Stimulated activated CD4-positive, alpha-beta T cell treated with anti-CD3 and anti-CD28 coated beads, Interleukin-12 subunit alpha, Interleukin-12 subunit beta, amount 100 ng/mL, for 4 hours (primary cell): ENCODE measurements at regions not wholly inside any gene's neighbourhood (a gene's known extent, or its start where the extent isn't known, plus 50 kb on each side); places are given as distances from the start of the nearest gene placed in this dataset.
"Not testable (repeated sequence)": the region's sequence is repeated elsewhere in the genome, so short reads cannot be mapped to it uniquely, and the experiment has no call there.

ENCODE experiments used
- DNase-seq: peaks from one replicate; pipeline ENCODE4 v3.0.0-alpha.2; 2020

GRCh38 chr10:106378251-106378650 lies 786.3 kb downstream of the SORCS1 start:
- DNase-seq = no peak

- no peak for DNase-seq
These were observed 793.8 kb downstream of the SORCS1 start for GRCh38 chr10:106370751-106371150.

DNA sequence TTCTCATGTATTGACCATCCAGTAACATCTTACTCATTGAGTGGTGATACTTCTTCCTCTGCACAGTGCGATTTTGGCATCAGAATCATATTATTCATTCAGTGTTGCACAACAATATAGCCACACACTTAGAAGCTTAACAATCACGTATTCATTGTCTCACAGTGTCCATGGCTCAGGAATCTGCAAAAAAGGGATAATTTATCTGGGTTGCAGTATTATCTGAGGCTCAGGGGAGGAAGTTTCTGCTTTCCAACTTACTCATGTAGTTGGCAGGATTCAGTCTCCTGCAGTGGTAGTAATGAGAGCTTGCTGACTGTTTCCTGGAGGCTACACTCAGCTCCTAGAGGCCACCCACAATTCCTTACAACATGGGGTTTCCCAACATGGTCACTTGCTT lies 803.6 kb downstream of the SORCS1 start:
- DNase-seq = no peak

DNA sequence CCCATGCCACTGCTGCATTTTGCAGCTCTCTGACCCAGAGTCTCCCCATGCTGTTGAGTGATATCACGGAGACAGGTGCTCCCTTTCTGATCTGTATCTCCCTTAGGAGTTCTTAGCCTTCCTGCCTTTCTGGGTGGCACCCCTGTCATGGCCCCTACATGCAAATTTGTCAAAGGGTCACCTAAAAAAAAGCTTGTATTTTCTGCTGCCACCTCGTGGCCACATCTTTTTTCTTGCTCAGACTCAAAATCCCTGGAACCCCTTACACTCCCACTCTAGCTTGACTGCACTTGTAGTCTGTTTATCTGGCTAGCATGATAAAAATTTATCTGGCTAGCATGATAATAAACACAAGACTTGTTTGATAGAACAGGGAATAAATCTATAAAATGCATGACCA lies 809.1 kb downstream of the SORCS1 start:
- DNase-seq = no peak

- no peak for DNase-seq
These were observed 815.6 kb downstream of the SORCS1 start for GRCh38 chr10:106348933-106349332.

DNA sequence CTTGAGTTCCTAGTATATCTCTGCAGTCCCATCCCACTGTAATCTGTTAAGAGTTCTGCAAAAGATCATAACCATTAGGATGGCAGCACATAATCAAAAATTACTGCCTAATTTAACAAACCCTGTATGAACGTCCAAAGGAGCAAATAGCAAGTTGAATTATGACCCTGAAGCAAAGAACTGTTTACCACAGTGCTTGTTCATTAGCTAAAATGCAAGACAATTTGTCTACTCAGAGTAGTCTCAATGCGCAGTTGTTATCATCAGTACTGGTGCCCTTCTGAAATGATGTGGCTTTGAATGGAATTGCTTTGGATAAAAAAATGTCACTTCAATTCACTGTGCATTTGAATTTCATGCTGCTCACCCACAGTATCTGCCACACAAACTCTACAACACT lies 817.0 kb downstream of the SORCS1 start:
- DNase-seq = no peak

DNA sequence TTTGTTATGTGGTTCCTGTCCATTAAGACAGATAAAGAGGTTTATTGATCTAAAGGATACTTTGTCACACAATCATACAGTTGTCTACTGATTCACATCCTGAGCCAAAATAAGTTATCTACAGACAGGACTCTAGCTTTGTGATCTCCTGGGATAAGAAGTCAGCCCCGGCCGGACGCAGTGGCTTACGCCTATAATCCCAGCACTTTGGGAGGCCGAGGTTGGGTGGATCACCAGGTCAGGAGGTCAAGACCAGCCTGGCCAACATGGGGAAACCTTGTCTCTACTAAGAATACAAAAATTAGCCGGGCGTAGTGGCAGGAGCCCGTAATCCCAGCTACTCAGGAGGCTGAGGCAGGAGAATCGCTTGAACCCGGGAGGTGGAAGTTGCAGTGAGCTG lies 821.0 kb downstream of the SORCS1 start:
- DNase-seq = not testable (repeated sequence)

GRCh38 chr10:106341356-106341755 lies 823.1 kb downstream of the SORCS1 start:
- DNase-seq = no peak

- DNase-seq = no peak
These were observed 826.0 kb downstream of the SORCS1 start for GRCh38 chr10:106338486-106338885.

GRCh38 chr10:106336874-106337273 lies 827.6 kb downstream of the SORCS1 start:
- DNase-seq = no peak

DNA sequence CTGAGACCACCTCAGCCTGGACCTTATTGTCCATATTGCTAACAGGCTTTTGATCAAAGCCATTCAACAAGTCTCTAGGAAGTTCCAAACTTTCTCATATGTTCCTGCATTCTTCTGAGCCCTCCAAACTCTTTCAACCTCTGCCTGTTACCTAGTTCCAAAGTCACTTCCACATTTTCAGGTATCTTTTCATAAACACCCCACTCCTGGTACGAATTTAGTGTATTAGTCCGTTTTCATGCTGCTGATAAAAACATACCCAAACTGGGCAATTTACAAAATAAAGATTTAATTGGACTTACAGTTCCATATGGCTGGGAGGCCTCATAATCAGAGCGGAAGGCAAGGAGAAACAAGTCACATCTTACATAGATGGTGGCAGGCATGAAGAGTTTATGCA lies 836.8 kb downstream of the SORCS1 start:
- no peak for DNase-seq

GRCh38 chr10:106320876-106321275 lies 843.6 kb downstream of the SORCS1 start:
- DNase-seq = no peak

- no peak for DNase-seq
These were observed 844.4 kb downstream of the SORCS1 start for GRCh38 chr10:106320078-106320477.

DNA sequence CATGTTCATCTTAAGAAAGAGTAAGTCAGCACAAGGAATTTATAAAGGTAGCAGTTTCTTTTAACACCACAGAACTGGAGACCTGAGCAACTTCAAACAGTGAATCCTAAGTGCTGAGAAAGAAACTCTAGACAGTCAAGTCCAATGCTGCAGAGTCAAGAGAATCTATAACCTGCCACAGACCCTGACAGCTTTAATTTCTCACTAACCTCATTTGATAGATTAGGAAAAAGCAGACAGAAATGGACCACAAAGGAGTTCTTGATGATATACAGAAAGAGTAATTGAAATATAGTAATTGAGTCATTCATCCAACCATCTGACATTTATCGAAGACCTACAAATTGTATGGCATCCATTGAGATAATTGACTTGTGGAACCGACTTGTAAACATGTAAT lies 847.0 kb downstream of the SORCS1 start:
- DNase-seq = no peak

DNA sequence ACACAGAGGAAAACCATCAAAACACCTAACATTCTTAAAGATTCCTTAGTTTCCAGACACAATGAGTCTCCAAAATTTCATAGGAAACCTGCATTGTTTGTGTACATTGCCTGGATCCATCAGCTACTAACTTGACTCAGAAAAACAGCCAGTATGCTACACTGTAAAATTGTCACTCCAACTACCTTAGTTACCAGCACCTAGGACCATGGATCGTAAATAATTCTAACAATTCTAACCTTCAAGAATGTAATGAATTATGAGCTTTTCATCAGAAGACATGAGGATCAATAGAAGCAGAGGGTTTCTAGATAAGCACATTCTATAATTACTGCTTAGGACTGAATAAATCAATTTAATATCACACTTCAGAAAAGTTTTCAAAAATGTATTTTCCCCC lies 851.5 kb downstream of the SORCS1 start:
- no peak for DNase-seq

- no peak for DNase-seq
These were observed 852.4 kb downstream of the SORCS1 start for GRCh38 chr10:106312087-106312486.

- no peak for DNase-seq
These were observed 852.9 kb downstream of the SORCS1 start for GRCh38 chr10:106311590-106311989.

GRCh38 chr10:106310596-106310995 lies 853.9 kb downstream of the SORCS1 start:
- no peak for DNase-seq

GRCh38 chr10:106309376-106309775 lies 855.1 kb downstream of the SORCS1 start:
- DNase-seq = no peak

DNA sequence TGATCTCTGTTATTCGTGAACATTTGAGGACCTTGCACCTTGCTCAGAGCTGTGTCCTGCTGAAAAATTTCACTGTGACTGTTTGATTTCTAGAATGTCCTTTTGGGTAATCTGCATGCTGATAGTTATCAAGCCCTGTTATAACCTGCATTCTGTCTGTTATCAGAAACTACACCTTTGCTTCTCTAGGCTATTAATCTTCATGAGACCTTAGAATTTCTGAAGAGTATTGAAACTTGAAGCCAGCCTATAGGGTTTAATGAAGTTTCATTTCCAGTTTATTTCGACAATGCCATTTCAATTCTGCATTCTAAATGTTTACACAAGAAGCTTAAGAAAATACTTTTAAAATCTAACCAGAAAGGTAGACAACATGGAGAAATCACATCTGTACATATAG lies 856.2 kb downstream of the SORCS1 start:
- no peak for DNase-seq

DNA sequence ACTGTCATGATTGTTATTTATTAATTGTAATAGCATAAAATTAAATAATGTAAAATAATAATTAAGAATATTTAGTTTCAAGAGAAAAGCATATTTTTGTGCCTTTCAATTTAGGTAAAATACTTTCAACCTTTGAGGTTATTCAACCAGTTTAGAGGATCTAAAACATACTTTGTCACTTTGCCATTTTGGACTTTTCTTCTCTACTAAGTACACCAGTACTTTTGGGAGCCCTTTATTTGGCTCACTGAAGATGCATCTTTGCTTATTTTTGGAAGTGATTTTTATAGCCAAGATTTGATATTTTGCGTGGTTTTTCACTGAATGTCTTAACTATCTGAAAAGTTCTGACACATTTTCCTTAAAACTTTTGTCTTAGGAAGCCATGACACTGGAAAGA lies 860.5 kb downstream of the SORCS1 start:
- DNase-seq = no peak

GRCh38 chr10:106302961-106303360 lies 861.5 kb downstream of the SORCS1 start:
- DNase-seq = no peak

DNA sequence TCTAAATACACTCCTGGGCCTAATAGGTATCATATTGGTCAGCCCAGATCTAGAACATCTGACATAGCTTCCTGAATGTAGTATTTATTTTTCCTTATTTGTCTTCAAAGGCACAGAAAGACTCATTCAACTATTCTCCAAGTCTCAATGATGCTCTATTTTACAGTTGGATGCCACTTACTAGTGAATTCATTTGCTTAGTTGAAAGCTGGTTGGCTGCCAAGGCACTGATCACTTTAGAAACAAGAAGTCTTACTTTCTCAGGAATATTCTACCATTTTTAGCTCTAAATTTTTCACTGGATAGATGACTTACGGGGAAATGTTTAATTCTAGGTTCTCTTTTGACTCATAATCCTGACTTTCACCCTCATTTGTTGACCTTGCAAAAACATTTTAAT lies 863.4 kb downstream of the SORCS1 start:
- no peak for DNase-seq

GRCh38 chr10:106296750-106297392 lies 867.6 kb downstream of the SORCS1 start:
- no peak for DNase-seq

- no peak for DNase-seq
These were observed 879.5 kb downstream of the SORCS1 start for GRCh38 chr10:106284802-106285587.
